ENCODE measurements at regions not wholly inside any gene's neighbourhood (a gene's known extent, or its start where the extent isn't known, plus 50 kb on each side); places are given as distances from the start of the nearest gene placed in this dataset.
A peak's percentile ranks its signal among the peaks of the same experiment; 100 is the strongest.

GRCh38 chr7:155867280-155867679 is 55.0 kb upstream of the SHH start:
- no peak for TF ChIP-seq CTCF (IDR thresholded peaks at IDR 0.05; ENCODE audit: control insufficient read depth, extremely low read depth, insufficient read depth)
- DNase-seq (ENCODE audit: low read depth) = no peak
- no peak overlapping the region for H3K4me3 ChIP-seq (ENCODE audit: low read depth, low read length)

GRCh38 chr7:155865830-155866525 is 53.7 kb upstream of the SHH start:
- no peak overlapping the region for H3K4me3 ChIP-seq (ENCODE audit: low read depth, low read length)
- TF ChIP-seq CTCF (IDR thresholded peaks at IDR 0.05; ENCODE audit: control insufficient read depth, extremely low read depth, insufficient read depth) = no peak

GRCh38 chr7:155864991-155865690 is 52.9 kb upstream of the SHH start:
- no peak overlapping the region for H3K4me3 ChIP-seq (ENCODE audit: low read depth, low read length)

More at GRCh38 chr7:155865830-155866525, 53.7 kb upstream of the SHH start:
- DNase-seq (ENCODE audit: low read depth) = no peak

GRCh38 chr7:155864271-155864985 is 52.2 kb upstream of the SHH start:
- H3K4me3 ChIP-seq (ENCODE audit: low read depth, low read length) = no peak overlapping the region
- DNase-seq (ENCODE audit: low read depth) = no peak
- TF ChIP-seq CTCF (IDR thresholded peaks at IDR 0.05; ENCODE audit: control insufficient read depth, extremely low read depth, insufficient read depth) = no peak

More at GRCh38 chr7:155864991-155865690, 52.9 kb upstream of the SHH start:
- DNase-seq (ENCODE audit: low read depth) = no peak
- no peak for TF ChIP-seq CTCF (IDR thresholded peaks at IDR 0.05; ENCODE audit: control insufficient read depth, extremely low read depth, insufficient read depth)

- no peak overlapping the region for H3K4me3 ChIP-seq (ENCODE audit: low read depth, low read length)
- DNase-seq (ENCODE audit: low read depth) = no peak
- no peak for TF ChIP-seq CTCF (IDR thresholded peaks at IDR 0.05; ENCODE audit: control insufficient read depth, extremely low read depth, insufficient read depth)
Measured at GRCh38 chr7:155863721-155864151, 51.5 kb upstream of the SHH start.

GRCh38 chr7:155862123-155862892 is 50.0 kb upstream of the SHH start:
- DNase-seq (ENCODE audit: low read depth) = no peak
- TF ChIP-seq CTCF (IDR thresholded peaks at IDR 0.05; ENCODE audit: control insufficient read depth, extremely low read depth, insufficient read depth) = peak; percentile 34
- H3K4me3 ChIP-seq (ENCODE audit: low read depth, low read length) = no peak overlapping the region

Measured in LNCaP clone FGC (cell line).